A549 (cell line): ENCODE measurements at regions not wholly inside any gene's neighbourhood (a gene's known extent, or its start where the extent isn't known, plus 50 kb on each side); places are given as distances from the start of the nearest gene placed in this dataset.
A peak's percentile ranks its signal among the peaks of the same experiment; 100 is the strongest.

Source experiments
- ATAC-seq, 2 experiments: fragments of 200-7000 bp in 1 of 2; fragments of >200 bp in 1 of 2; cut with Nextera tagmentation in 1 of 2; cut with Tn5 transposase in 1 of 2; 3 replicates each; pipeline versions ENCODE4 v1.8.0 to v1.9.1; 2018 to 2020; ENCODE audit warnings: mild to moderate bottlenecking in 1 of 2, moderate library complexity in 1 of 2
- CTCF ChIA-PET: fragments of 300-600 bp; sonication (Branson Sonifier 250); formaldehyde crosslinking; extraction: SDS; loops from one replicate; lab custom pipeline; 2021; ENCODE audit warnings: antibody characterized with exemption, inconsistent platforms; lab: Yijun Ruan, JAX
- POLR2A ChIA-PET: fragments of 350-600 bp; formaldehyde crosslinking; extraction: SDS; loops from one replicate; lab custom pipeline; 2021; ENCODE audit warnings: antibody characterized with exemption, inconsistent platforms; lab: Yijun Ruan, JAX
- DNase-seq, 2 experiments: peaks; one replicate each; pipeline versions ENCODE4 v3.0.0 to v3.0.0-alpha.2; 2011 to 2016; ENCODE audit warnings: low read depth in 1 of 2, low spot score in 1 of 2
- FAIRE-seq: peaks from 2 replicates; lab custom pipeline; 2011; peaks lifted over from hg19 to GRCh38; lab: Jason Lieb, UNC
- H3K27ac ChIP-seq, 2 experiments: fragments of >200 bp; sonication (Bioruptor Twin); formaldehyde crosslinking; 3 replicates each; pipeline ENCODE4 v1.5.1; 2016 to 2017
- H3K4me1 ChIP-seq: fragments of >200 bp; sonication (Bioruptor Twin); formaldehyde crosslinking; 3 replicates; pipeline ENCODE4 v1.6.1; 2016
- H3K4me2 ChIP-seq: fragments of >200 bp; sonication (Bioruptor Twin); formaldehyde crosslinking; 3 replicates; pipeline ENCODE4 v1.6.1; 2016
- H3K4me3 ChIP-seq: fragments of >200 bp; sonication (Bioruptor Twin); formaldehyde crosslinking; 3 replicates; pipeline ENCODE4 v1.5.1; 2016
- H3K9me3 ChIP-seq: fragments of >200 bp; sonication (Bioruptor Twin); formaldehyde crosslinking; 3 replicates; pipeline ENCODE4 v1.6.1; 2016
- BHLHE40 ChIP-seq: IDR thresholded peaks from 2 replicates; pipeline ENCODE4 v1.6.1; 2012; ENCODE audit warnings: low read depth, low read length, inconsistent platforms
- CBX8 ChIP-seq: fragments of 200-600 bp; sonication (generic); IDR thresholded peaks from 2 replicates; pipeline ENCODE4 v1.6.1; 2016
- CHD2 ChIP-seq: fragments of 150-350 bp; IDR thresholded peaks from 2 replicates; pipeline ENCODE4 v1.6.1; 2014; ENCODE audit warnings: low read length; ENCODE audit not compliant: partially characterized antibody
- EHF ChIP-seq: fragments of 250-450 bp; sonication (Bioruptor Pico); IDR thresholded peaks from 2 replicates; pipeline ENCODE4 v1.5.0; 2020; ENCODE audit warnings: mild to moderate bottlenecking
- EP300 ChIP-seq, 2 experiments: fragments of >200 bp; sonication (Bioruptor Twin); formaldehyde crosslinking; IDR thresholded peaks; 2 replicates in 1 of 2; 3 replicates in 1 of 2; pipeline ENCODE4 v1.6.1; 2016 to 2017
- FOXS1 ChIP-seq: fragments of 250-450 bp; sonication (Bioruptor Pico); IDR thresholded peaks from 2 replicates; pipeline ENCODE4 v1.5.0; 2020; ENCODE audit warnings: mild to moderate bottlenecking, moderate library complexity
- HEYL ChIP-seq: fragments of 250-450 bp; sonication (Bioruptor Pico); IDR thresholded peaks from 2 replicates; pipeline ENCODE4 v1.8.0; 2021; ENCODE audit warnings: mild to moderate bottlenecking, moderate library complexity
- HOXA7 ChIP-seq: fragments of 250-450 bp; sonication (Bioruptor Pico); IDR thresholded peaks from 2 replicates; pipeline ENCODE4 v1.5.0; 2020; ENCODE audit warnings: mild to moderate bottlenecking, moderate library complexity
- HOXB13 ChIP-seq: fragments of 250-450 bp; sonication (Bioruptor Pico); IDR thresholded peaks from 2 replicates; pipeline ENCODE4 v1.5.0; 2020; ENCODE audit warnings: low read depth, mild to moderate bottlenecking, moderate library complexity
- JUNB ChIP-seq: fragments of >200 bp; sonication (Bioruptor Twin); formaldehyde crosslinking; IDR thresholded peaks from 2 replicates; pipeline ENCODE4 v1.6.1; 2016
- KDM5A ChIP-seq: fragments of 200-600 bp; sonication (generic); IDR thresholded peaks from 2 replicates; pipeline ENCODE4 v1.6.1; 2016; ENCODE audit warnings: antibody characterized with exemption, mild to moderate bottlenecking
- MAFK ChIP-seq: fragments of 450-650 bp; IDR thresholded peaks from 2 replicates; pipeline ENCODE4 v1.6.1; 2014; ENCODE audit not compliant: partially characterized antibody
- MYC ChIP-seq: IDR thresholded peaks from 2 replicates; pipeline ENCODE4 v1.6.1; 2012; ENCODE audit warnings: mild to moderate bottlenecking, inconsistent platforms, low read length, improper control_type of control experiment, borderline replicate concordance
- NFE2L2 ChIP-seq: fragments of 150-350 bp; conservative IDR thresholded peaks from 2 replicates; pipeline ENCODE4 v1.6.1; 2014; ENCODE audit warnings: low read length
- PHF8 ChIP-seq: fragments of 200-600 bp; sonication (generic); IDR thresholded peaks from 2 replicates; pipeline ENCODE4 v1.6.1; 2016; ENCODE audit warnings: low read depth, mild to moderate bottlenecking, antibody characterized with exemption, moderate library complexity, borderline replicate concordance
- RAD21 ChIP-seq, 2 experiments: fragments of >200 bp in 1 of 2; sonication (Bioruptor Twin) in 1 of 2; formaldehyde crosslinking in 1 of 2; IDR thresholded peaks in 1 of 2; conservative IDR thresholded peaks in 1 of 2; 2 replicates in 1 of 2; 3 replicates in 1 of 2; pipeline ENCODE4 v1.6.1; 2012 to 2018; ENCODE audit warnings: inconsistent platforms in 1 of 2
- RCOR1 ChIP-seq: fragments of 150-350 bp; IDR thresholded peaks from 2 replicates; pipeline ENCODE4 v1.6.1; 2014; ENCODE audit warnings: antibody characterized with exemption, low read length, low read depth
- SREBF2 ChIP-seq: fragments of 450-650 bp; IDR thresholded peaks from 2 replicates; pipeline ENCODE4 v1.6.1; 2014; ENCODE audit warnings: mild to moderate bottlenecking, moderate library complexity
- TFCP2L1 ChIP-seq: fragments of 250-450 bp; sonication (Bioruptor Pico); IDR thresholded peaks from 2 replicates; pipeline ENCODE4 v1.5.0; 2021; ENCODE audit warnings: mild to moderate bottlenecking
- TP53 ChIP-seq: fragments of 250-450 bp; sonication (Bioruptor Pico); IDR thresholded peaks from 2 replicates; pipeline ENCODE4 v1.5.0; 2021; ENCODE audit warnings: mild to moderate bottlenecking, moderate library complexity
- ZFP36 ChIP-seq: fragments of 450-650 bp; IDR thresholded peaks from 2 replicates; pipeline ENCODE4 v1.6.1; 2014; ENCODE audit warnings: borderline replicate concordance; ENCODE audit not compliant: partially characterized antibody
- WGBS: methylation state at CpG from one replicate; pipeline ENCODE4 v1.1.6; 2017; ENCODE audit errors: missing lambda C conversion rate; 5-methylcytosine and 5-hydroxymethylcytosine counted together

DNA sequence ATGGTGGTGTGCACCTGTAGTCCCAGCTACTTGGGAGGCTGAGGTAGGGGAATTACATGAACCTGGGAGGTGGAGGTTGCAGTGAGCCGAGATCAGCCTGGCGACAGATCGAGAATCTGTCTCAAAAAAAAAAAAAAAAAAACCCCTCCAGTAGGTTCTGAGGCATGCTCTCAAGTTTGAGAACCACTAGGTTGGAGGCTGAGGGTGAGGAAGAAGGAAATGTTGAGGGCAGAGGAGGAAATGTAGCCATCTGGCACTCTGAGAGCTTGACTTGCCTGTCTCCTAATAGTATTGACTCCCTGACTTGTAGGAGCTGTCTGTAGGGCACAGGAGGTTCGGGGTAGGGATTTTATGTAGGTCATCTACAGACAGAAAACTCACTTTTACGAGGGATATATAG, 204.6 kb downstream of the OPA1 start:
- ChIA-PET POLR2A (no interaction called here), CTCF (interaction anchor here (1.0 to 1.2 kb wide), 3 partner anchors 9 to 546 kb away, joined by 3 to 6 read pairs (median 3); no protein-coding TSS in a partner anchor)
- ATAC-seq (no peak), DNase-seq (no peak), FAIRE-seq (no peak)
- Histone ChIP-seq H3K4me1 (no peaks in the 10 kb centered on the region), H3K9me3 (no peaks in the 10 kb centered on the region), H3K27ac (no peak overlapping the region), H3K4me2 (no peak overlapping the region), H3K4me3 (no peak overlapping the region)
- 81% methylated on average over 5 of the region's 5 CpGs for WGBS
- no peak for TF ChIP-seq ZFP36

DNA sequence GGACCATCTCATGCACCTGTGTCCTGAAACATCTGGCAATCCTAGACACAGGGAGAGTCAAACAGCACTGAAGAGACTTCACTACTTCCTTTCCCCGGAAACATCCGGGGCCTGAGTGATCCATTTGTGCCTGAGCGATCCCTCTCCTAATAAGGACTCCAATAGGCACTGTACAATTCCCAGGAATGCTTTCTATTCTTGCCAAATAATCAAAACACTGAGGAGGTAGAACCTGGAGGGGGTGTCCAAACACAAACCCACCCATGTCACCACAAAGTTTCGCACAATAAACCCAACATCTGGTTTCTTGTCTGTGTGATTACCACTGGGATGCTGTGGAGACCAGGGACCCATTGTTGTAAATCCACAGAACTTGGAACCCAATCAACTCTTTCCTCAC, 205.0 kb downstream of the OPA1 start:
- ATAC-seq (no peak), DNase-seq (no peak), FAIRE-seq (no peak)
- 54% methylated on average over 4 of the region's 4 CpGs for WGBS
- H3K4me1 ChIP-seq: no peaks in the 10 kb centered on the region
- TF ChIP-seq NFE2L2 (no peak), HEYL (CRISPR knock-in tag) (no peak), PHF8 (no peak), HOXA7 (CRISPR knock-in tag) (no peak)
- H3K9me3 ChIP-seq: no peaks in the 10 kb centered on the region
- no peak overlapping the region for H3K27ac ChIP-seq
- ChIA-PET CTCF (interaction anchor here (1.1 kb wide), 1 partner anchor 518 kb away, joined by 3 read pairs; no protein-coding TSS in a partner anchor), POLR2A (no interaction called here)
- no peak overlapping the region for H3K4me2 ChIP-seq
- H3K4me3 ChIP-seq: no peak overlapping the region

DNA sequence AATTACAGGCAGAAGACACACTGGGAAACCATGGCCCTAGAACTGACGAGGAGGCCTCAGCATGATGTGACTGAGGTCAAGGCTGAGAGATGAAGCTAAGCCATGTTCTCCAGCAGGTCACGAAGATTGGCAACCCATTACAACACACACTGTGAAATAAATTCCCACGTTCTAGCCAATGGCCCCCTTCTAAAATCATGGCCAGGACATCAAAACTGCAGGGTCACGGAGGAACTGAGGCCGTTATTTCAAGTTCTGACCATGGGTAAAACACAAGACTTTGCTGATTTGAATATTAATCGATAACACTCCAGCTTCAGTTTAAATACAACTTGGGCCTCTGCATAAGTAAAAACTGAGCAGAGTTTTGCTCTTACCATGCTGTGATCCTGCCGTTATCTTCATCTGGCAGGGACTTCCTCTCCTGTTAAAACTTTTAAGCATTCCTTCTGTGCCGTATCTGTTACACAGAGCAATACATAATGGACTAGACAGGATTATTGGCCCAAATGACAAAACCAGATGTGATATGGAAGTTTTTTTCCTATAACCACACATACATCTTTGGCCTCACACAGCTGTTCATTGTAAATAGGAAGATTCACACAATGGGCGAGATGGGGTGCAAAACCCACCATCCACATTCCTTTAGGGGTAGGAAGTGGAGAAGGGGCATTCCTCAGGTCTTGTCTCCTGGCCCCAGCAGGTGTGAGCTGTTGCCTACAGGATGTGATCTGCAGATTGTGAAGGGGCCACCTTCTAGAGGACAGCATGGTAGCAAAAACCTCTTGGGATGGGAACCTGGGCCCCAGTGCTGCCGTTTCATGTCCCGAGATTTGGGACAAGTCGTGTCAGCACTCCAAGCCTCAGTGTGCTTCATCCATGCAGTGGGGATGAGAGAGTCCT, 207.4 kb downstream of the OPA1 start:
- CTCF ChIA-PET: interaction anchor here (0.7 to 1.1 kb wide), 4 partner anchors 18 to 515 kb away, joined by 3 to 4 read pairs (median 3); no protein-coding TSS in a partner anchor
- no peak for FAIRE-seq

DNA sequence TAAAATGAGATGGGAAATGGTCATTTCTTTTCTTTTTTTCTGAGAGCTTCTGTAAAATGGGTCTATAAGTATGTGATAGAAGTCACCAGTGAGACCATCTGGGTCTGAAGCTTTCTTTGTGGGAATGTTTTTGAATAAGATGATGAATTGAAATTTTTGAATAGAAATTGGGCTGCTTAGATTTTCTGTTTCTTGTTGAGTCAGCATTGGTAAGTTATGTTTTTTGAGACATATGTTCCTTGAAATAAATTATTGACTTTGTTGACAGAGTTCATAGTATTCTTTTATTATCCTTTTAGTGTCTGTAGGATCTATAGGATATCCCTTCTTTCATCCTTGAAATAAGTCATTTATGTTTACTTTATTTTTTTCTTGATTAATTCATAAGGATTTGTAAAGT, 208.1 kb downstream of the OPA1 start:
- Histone ChIP-seq H3K27ac (no peak overlapping the region), H3K9me3 (no peaks in the 10 kb centered on the region), H3K4me2 (no peak overlapping the region), H3K4me1 (peaks cover 14% of the 10 kb centered on the region), H3K4me3 (no peak overlapping the region)
- no peak for DNase-seq
- ChIA-PET CTCF (interaction anchor here (0.6 to 1.0 kb wide), 2 partner anchors 37 to 515 kb away, joined by 3 read pairs; no protein-coding TSS in a partner anchor), POLR2A (no interaction called here)
- no peak for ATAC-seq
- TF ChIP-seq JUNB (no peak), MAFK (peak; percentile 62), FOXS1 (CRISPR knock-in tag) (no peak), HOXB13 (no peak)
- FAIRE-seq: no peak

More for the DNA sequence above, 207.4 kb downstream of the OPA1 start:
- ATAC-seq (no peak), DNase-seq (no peak)
- Histone ChIP-seq H3K4me1 (peaks cover 8% of the 10 kb centered on the region), H3K27ac (no peak overlapping the region), H3K4me3 (no peak overlapping the region), H3K4me2 (no peak overlapping the region), H3K9me3 (no peaks in the 10 kb centered on the region)
- 88% methylated on average over 12 of the region's 12 CpGs for WGBS
- POLR2A ChIA-PET: no interaction called here
- TF ChIP-seq TFCP2L1 (CRISPR knock-in tag) (no peak), RAD21 (conservative IDR thresholded peaks at IDR 0.05 in 1 of 2, IDR thresholded peaks at IDR 0.05 in 1 of 2) (no peak), EP300 (IDR thresholded peaks at IDR 0.05) (no peak), SREBF2 (no peak), BHLHE40 (no peak), CHD2 (no peak), EHF (no peak), MYC (no peak), KDM5A (no peak), RCOR1 (no peak), NFE2L2 (no peak), HOXA7 (CRISPR knock-in tag) (no peak), TP53 (no peak), CBX8 (no peak)
